HepG2 (cell line): ENCODE measurements at regions not wholly inside any gene's neighbourhood (a gene's known extent, or its start where the extent isn't known, plus 50 kb on each side); places are given as distances from the start of the nearest gene placed in this dataset.

ENCODE experiments used
- CEBPG ChIP-seq: IDR thresholded peaks from 2 replicates; pipeline ENCODE4 v1.6.1; 2016
- DNMT3B ChIP-seq: conservative IDR thresholded peaks from 2 replicates; pipeline ENCODE4 v1.6.1; 2016; ENCODE audit warnings: missing biosample characterization, control low read depth
- FLYWCH1 ChIP-seq: sonication (generic); formaldehyde crosslinking; IDR thresholded peaks from 2 replicates; pipeline ENCODE4 v1.8.1; 2023; ENCODE audit warnings: mild to moderate bottlenecking, missing genetic modification reagents
- FOXJ3 ChIP-seq: sonication (generic); formaldehyde crosslinking; IDR thresholded peaks from 2 replicates; pipeline ENCODE4 v1.4.0; 2020; ENCODE audit warnings: missing genetic modification reagents, mild to moderate bottlenecking, borderline replicate concordance
- IKZF1 ChIP-seq: fragments of 450-650 bp; IDR thresholded peaks from 2 replicates; pipeline ENCODE4 v1.7.1; 2016
- NBN ChIP-seq: fragments of 450-650 bp; conservative IDR thresholded peaks from 2 replicates; pipeline ENCODE4 v1.6.1; 2017
- NFKB2 ChIP-seq: sonication (generic); formaldehyde crosslinking; IDR thresholded peaks from 2 replicates; pipeline ENCODE4 v1.4.0; 2020; ENCODE audit warnings: missing genetic modification reagents, borderline replicate concordance
- NFYB ChIP-seq: sonication (generic); formaldehyde crosslinking; IDR thresholded peaks from 2 replicates; pipeline ENCODE4 v1.4.0; 2020; ENCODE audit warnings: missing genetic modification reagents
- RFX1 ChIP-seq: fragments of 450-650 bp; IDR thresholded peaks from 2 replicates; pipeline ENCODE4 v1.6.1; 2017
- SATB2 ChIP-seq: sonication (generic); formaldehyde crosslinking; IDR thresholded peaks from 2 replicates; pipeline ENCODE4 v1.5.0; 2020; ENCODE audit warnings: missing genetic modification reagents
- ZNF251 ChIP-seq: sonication (generic); formaldehyde crosslinking; IDR thresholded peaks from 2 replicates; pipeline ENCODE4 v1.9.0; 2021; ENCODE audit warnings: mild to moderate bottlenecking, missing genetic modification reagents
- ZNF253 ChIP-seq: sonication (generic); formaldehyde crosslinking; IDR thresholded peaks from 2 replicates; pipeline ENCODE4 v1.8.0; 2022; ENCODE audit warnings: mild to moderate bottlenecking, missing genetic modification reagents, borderline replicate concordance
- ZNF260 ChIP-seq: sonication (generic); formaldehyde crosslinking; IDR thresholded peaks from 2 replicates; pipeline ENCODE4 v1.4.0; 2020; ENCODE audit warnings: missing genetic modification reagents, low read depth, mild to moderate bottlenecking, borderline replicate concordance
- ZNF563 ChIP-seq: sonication (generic); formaldehyde crosslinking; IDR thresholded peaks from 2 replicates; pipeline ENCODE4 v1.8.0; 2022; ENCODE audit warnings: mild to moderate bottlenecking, moderate library complexity, missing genetic modification reagents
- ZNF570 ChIP-seq: sonication (generic); formaldehyde crosslinking; IDR thresholded peaks from 2 replicates; pipeline ENCODE4 v1.4.0; 2020; ENCODE audit warnings: mild to moderate bottlenecking, missing genetic modification reagents, borderline replicate concordance
- ZNF619 ChIP-seq: sonication (generic); formaldehyde crosslinking; IDR thresholded peaks from 2 replicates; pipeline ENCODE4 v1.4.0; 2020; ENCODE audit warnings: mild to moderate bottlenecking, missing genetic modification reagents
- TF ChIP-seq, protein P1 (sequence below): sonication (generic); formaldehyde crosslinking; IDR thresholded peaks from 2 replicates; pipeline ENCODE4 v1.8.0; 2022; ENCODE audit warnings: missing genetic modification reagents, low read depth, mild to moderate bottlenecking, borderline replicate concordance
- TF ChIP-seq, protein P2 (sequence below): IDR thresholded peaks from 2 replicates; pipeline ENCODE4 v1.6.1; 2012; ENCODE audit warnings: low read depth, low read length, improper control_type of control experiment
- TF ChIP-seq, protein P3 (sequence below): sonication (generic); formaldehyde crosslinking; IDR thresholded peaks from 2 replicates; pipeline ENCODE4 v1.5.0; 2020; ENCODE audit warnings: missing genetic modification reagents, mild to moderate bottlenecking, borderline replicate concordance
- TF ChIP-seq, protein P4 (sequence below): sonication (generic); formaldehyde crosslinking; IDR thresholded peaks from 2 replicates; pipeline ENCODE4 v1.8.1; 2022; ENCODE audit warnings: mild to moderate bottlenecking, missing genetic modification reagents
- TF ChIP-seq, protein P5 (sequence below): sonication (generic); formaldehyde crosslinking; IDR thresholded peaks from 2 replicates; pipeline ENCODE4 v1.5.0; 2020; ENCODE audit warnings: mild to moderate bottlenecking, missing genetic modification reagents
- TF ChIP-seq, protein P6 (sequence below): sonication (generic); formaldehyde crosslinking; IDR thresholded peaks from 2 replicates; pipeline ENCODE4 v1.4.0; 2020; ENCODE audit warnings: missing genetic modification reagents, borderline replicate concordance

DNA sequence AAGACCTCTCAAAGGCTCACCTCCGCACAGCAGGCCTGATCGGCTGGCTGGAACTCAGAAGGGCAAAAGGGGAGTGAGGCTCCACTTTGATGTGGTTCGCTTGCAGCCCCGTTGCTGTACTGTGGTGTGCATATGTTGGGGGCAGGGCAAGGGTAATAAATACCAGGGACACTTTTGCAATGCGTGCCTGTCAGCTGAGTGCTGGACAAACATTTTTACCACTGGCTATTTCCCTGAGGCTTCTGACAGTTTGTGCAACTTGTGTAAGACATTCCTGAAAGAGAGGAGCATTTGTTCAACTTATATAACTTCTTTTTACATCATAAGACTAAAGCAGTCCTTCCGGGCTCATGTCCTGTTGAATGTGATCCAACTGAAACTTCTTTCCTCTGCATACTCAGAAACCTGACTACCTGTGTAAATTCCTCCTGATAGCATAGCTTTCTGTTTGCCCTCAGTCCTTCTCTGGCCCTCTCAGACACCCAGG, 82.3 kb downstream of the SPRY1 start (continued):
- TF ChIP-seq ZNF251 (CRISPR knock-in tag), result no peak
- TF ChIP-seq, protein P1, sequence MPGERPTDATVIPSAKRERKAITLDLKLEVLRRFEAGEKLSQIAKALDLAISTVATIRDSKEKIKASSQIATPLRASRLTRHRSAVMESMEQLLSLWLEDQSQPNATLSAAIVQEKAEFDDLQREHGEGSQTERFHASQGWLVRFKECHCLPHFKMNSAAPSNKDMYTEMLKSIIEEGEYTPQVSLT (CRISPR knock-in tag), result 0 out of 2 replicates have a peak, but pooled peaks have one; percentile 8
- TF ChIP-seq, protein P2, sequence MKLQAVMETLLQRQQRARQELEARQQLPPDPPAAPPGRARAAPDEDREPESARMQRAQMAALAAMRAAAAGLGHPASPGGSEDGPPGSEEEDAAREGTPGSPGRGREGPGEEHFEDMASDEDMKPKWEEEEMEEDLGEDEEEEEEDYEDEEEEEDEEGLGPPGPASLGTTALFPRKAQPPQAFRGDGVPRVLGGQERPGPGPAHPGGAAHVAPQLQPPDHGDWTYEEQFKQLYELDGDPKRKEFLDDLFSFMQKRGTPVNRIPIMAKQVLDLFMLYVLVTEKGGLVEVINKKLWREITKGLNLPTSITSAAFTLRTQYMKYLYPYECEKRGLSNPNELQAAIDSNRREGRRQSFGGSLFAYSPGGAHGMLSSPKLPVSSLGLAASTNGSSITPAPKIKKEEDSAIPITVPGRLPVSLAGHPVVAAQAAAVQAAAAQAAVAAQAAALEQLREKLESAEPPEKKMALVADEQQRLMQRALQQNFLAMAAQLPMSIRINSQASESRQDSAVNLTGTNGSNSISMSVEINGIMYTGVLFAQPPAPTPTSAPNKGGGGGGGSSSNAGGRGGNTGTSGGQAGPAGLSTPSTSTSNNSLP, result peak; percentile 97
- no peak for TF ChIP-seq NBN
- TF ChIP-seq, protein P3, sequence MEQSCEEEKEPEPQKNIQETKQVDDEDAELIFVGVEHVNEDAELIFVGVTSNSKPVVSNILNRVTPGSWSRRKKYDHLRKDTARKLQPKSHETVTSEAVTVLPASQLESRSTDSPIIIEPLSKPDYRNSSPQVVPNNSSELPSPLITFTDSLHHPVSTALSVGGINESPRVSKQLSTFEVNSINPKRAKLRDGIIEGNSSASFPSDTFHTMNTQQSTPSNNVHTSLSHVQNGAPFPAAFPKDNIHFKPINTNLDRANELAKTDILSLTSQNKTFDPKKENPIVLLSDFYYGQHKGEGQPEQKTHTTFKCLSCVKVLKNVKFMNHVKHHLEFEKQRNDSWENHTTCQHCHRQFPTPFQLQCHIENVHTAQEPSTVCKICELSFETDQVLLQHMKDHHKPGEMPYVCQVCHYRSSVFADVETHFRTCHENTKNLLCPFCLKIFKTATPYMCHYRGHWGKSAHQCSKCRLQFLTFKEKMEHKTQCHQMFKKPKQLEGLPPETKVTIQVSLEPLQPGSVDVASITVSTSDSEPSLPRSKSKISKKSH (CRISPR knock-in tag), result no peak; the same call in 1 of the 2 replicates
- TF ChIP-seq FOXJ3 (CRISPR knock-in tag), result peak; percentile 99
- peak; percentile 89 for TF ChIP-seq DNMT3B
- no peak; the same call in none of the 2 replicates for TF ChIP-seq SATB2 (CRISPR knock-in tag)
- peak; percentile 73; the same call in 1 of the 2 replicates for TF ChIP-seq ZNF563 (CRISPR knock-in tag)
- TF ChIP-seq, protein P4, sequence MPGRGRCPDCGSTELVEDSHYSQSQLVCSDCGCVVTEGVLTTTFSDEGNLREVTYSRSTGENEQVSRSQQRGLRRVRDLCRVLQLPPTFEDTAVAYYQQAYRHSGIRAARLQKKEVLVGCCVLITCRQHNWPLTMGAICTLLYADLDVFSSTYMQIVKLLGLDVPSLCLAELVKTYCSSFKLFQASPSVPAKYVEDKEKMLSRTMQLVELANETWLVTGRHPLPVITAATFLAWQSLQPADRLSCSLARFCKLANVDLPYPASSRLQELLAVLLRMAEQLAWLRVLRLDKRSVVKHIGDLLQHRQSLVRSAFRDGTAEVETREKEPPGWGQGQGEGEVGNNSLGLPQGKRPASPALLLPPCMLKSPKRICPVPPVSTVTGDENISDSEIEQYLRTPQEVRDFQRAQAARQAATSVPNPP (CRISPR knock-in tag), result peak; percentile 89; the same call in 1 of the 2 replicates
- TF ChIP-seq CEBPG (CRISPR knock-in tag), result peak; percentile 96
- no peak for TF ChIP-seq FLYWCH1
- no peak; the same call in 1 of the 2 replicates for TF ChIP-seq NFKB2 (CRISPR knock-in tag)
- TF ChIP-seq ZNF570 (CRISPR knock-in tag), result no peak
- no peak for TF ChIP-seq ZNF253 (CRISPR knock-in tag)
- TF ChIP-seq ZNF619 (CRISPR knock-in tag), result peak; percentile 88; the same call in 1 of the 2 replicates
- no peak for TF ChIP-seq IKZF1
- TF ChIP-seq ZNF260 (CRISPR knock-in tag), result no peak
- TF ChIP-seq NFYB, result peak; percentile 47; the same call in 1 of the 2 replicates
- TF ChIP-seq, protein P5, sequence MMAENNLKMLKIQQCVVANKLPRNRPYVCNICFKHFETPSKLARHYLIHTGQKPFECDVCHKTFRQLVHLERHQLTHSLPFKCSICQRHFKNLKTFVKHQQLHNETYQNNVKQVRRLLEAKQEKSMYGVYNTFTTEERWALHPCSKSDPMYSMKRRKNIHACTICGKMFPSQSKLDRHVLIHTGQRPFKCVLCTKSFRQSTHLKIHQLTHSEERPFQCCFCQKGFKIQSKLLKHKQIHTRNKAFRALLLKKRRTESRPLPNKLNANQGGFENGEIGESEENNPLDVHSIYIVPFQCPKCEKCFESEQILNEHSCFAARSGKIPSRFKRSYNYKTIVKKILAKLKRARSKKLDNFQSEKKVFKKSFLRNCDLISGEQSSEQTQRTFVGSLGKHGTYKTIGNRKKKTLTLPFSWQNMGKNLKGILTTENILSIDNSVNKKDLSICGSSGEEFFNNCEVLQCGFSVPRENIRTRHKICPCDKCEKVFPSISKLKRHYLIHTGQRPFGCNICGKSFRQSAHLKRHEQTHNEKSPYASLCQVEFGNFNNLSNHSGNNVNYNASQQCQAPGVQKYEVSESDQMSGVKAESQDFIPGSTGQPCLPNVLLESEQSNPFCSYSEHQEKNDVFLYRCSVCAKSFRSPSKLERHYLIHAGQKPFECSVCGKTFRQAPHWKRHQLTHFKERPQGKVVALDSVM (CRISPR knock-in tag), result peak; percentile 56
- TF ChIP-seq, protein P6, sequence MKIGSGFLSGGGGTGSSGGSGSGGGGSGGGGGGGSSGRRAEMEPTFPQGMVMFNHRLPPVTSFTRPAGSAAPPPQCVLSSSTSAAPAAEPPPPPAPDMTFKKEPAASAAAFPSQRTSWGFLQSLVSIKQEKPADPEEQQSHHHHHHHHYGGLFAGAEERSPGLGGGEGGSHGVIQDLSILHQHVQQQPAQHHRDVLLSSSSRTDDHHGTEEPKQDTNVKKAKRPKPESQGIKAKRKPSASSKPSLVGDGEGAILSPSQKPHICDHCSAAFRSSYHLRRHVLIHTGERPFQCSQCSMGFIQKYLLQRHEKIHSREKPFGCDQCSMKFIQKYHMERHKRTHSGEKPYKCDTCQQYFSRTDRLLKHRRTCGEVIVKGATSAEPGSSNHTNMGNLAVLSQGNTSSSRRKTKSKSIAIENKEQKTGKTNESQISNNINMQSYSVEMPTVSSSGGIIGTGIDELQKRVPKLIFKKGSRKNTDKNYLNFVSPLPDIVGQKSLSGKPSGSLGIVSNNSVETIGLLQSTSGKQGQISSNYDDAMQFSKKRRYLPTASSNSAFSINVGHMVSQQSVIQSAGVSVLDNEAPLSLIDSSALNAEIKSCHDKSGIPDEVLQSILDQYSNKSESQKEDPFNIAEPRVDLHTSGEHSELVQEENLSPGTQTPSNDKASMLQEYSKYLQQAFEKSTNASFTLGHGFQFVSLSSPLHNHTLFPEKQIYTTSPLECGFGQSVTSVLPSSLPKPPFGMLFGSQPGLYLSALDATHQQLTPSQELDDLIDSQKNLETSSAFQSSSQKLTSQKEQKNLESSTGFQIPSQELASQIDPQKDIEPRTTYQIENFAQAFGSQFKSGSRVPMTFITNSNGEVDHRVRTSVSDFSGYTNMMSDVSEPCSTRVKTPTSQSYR (CRISPR knock-in tag), result peak; percentile 100
- TF ChIP-seq RFX1, result no peak
